NCI-H2171 treated with DMSO at 0.1 percent for 48 hours (cell line): ENCODE measurements at regions not wholly inside any gene's neighbourhood (a gene's known extent, or its start where the extent isn't known, plus 50 kb on each side); places are given as distances from the start of the nearest gene placed in this dataset.
A peak's percentile ranks its signal among the peaks of the same experiment; 100 is the strongest.
"Not testable (repeated sequence)": the region's sequence is repeated elsewhere in the genome, so short reads cannot be mapped to it uniquely, and the experiment has no call there.

Experiments used
- DNase-seq: peaks from one replicate; lab custom pipeline; 2025; lab: John Stamatoyannopoulos, UW

GRCh38 chr6:9002833-9003232 is 567.5 kb upstream of the SLC35B3 start:
- DNase-seq = no peak

GRCh38 chr6:8995156-8995555 is 559.8 kb upstream of the SLC35B3 start:
- DNase-seq = no peak

DNA sequence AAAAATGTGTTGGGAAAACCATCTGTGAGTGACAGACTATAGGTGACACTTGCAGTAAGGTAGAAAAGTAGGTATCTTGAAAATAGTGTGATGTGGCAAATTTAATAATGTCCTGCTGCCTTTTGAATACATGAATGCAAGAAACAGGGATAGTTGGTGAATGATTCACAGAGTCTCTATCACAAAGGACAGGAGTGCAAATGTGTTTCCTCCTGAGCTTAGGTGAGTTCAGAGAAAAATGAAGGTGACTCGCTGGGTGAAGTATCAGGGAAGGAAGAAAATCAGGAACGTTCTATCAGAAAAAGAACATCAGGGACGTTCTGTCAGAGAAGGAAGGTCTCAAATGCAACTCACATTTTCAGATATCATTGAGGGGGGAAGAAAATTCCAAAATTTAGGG is 557.8 kb upstream of the SLC35B3 start:
- no peak for DNase-seq

- DNase-seq = no peak
These were observed 556.5 kb upstream of the SLC35B3 start for GRCh38 chr6:8991844-8992243.

GRCh38 chr6:8990075-8990474 is 554.7 kb upstream of the SLC35B3 start:
- DNase-seq = no peak

GRCh38 chr6:8983202-8983688 is 547.9 kb upstream of the SLC35B3 start:
- DNase-seq = peak; percentile 53

GRCh38 chr6:8982668-8983067 is 547.3 kb upstream of the SLC35B3 start:
- no peak for DNase-seq

DNA sequence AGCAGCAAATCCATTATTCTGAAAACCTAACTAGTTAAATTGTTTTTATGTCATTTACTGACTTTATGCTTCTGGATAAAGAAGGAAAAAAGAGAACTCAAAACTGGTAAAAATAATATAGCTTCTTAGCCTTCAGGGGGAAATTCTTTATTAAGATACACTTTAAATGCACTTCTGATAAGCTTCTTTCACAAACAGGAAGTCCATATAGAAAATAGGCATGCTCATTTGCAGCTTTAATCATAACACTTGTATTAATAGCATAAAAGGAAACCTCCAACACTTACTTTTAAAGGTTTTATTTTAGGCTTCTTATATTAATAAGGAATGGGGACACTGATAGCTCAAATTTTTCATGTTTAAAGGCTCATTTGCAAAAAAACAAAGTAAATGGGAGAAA is 538.0 kb upstream of the SLC35B3 start:
- DNase-seq = no peak

GRCh38 chr6:8969747-8970146 is 534.4 kb upstream of the SLC35B3 start:
- DNase-seq = no peak

GRCh38 chr6:8958894-8959511 is 523.7 kb upstream of the SLC35B3 start:
- DNase-seq = no peak

- DNase-seq = no peak
These were observed 518.0 kb upstream of the SLC35B3 start for GRCh38 chr6:8953310-8953709.

- DNase-seq = no peak
These were observed 513.4 kb upstream of the SLC35B3 start for GRCh38 chr6:8948733-8949132.

DNA sequence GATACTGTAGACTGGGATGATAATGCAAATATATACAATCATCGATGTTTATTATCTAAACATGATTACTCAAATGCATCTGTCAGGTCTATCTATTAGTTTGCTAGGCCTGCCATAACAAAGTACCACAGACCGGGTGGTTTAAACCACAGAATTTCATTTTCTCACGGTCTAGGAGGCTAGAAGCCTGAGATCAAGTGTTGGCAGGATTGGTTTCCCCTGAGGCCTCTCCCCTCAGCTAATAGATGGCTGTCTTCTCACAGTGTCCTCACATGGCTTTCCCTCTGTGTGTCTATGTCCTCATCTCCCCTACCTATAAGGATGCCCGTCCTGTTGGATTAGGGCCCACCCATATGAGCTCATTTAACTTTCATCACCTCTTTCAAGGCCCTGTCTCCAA is 512.6 kb upstream of the SLC35B3 start:
- no peak for DNase-seq

GRCh38 chr6:8944548-8944947 is 509.2 kb upstream of the SLC35B3 start:
- no peak for DNase-seq

GRCh38 chr6:8943073-8943472 is 507.7 kb upstream of the SLC35B3 start:
- no peak for DNase-seq

DNA sequence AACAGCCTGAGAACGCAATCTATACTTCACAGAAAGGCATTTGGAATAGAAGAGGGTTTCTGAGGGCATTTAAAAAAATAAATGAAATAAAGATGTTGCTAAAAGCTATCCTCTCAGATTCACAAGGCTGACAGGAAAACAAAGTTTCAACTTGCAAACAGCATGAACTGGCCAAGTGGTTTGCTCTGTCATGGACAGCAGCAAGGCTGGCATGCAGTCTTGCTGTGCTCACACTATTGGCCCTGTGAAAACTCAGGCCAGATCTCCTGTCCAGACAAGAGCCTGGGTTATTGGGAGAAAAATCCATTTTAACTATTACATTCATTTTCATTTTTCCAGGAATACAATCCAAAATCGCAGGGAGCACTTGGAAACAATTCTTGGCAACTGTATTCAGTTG is 506.2 kb upstream of the SLC35B3 start:
- no peak for DNase-seq

DNA sequence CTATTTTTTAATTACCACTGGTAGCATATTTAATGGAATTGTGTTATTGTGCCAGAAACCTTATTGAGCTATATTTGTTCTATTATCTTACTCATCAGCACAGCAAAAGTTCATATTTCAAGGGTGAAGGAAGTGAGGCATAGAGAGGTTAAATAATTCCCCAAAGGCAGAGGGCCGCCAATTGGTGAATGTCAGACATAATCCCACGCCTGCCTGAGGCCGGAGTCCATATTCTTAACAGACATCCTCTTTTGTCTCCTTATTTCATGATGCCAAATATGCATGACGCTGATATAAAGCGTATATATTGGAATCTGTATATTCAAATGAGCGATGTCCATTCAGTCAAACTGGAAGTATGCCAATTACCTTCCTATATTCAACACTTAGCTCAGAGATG is 505.0 kb upstream of the SLC35B3 start:
- DNase-seq = no peak

DNA sequence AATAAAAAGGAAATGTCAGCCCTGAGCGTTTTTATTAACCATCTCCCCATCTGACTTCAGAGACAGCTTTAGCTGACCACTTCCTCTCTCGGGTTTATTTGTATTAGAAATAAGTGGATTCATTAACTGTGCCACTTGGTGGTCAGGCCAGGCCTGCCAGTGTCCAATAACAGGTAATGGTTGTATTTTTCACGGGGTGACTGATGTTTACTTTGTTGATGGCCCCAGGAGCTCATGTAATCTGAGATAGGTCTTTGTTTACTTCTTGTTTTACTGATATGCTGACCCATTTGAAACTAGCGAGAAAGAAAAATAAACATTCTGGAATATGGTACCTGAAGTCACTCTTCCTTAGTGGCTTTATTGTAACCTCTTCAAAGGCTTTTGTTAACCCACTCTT is 504.3 kb upstream of the SLC35B3 start:
- no peak for DNase-seq

DNA sequence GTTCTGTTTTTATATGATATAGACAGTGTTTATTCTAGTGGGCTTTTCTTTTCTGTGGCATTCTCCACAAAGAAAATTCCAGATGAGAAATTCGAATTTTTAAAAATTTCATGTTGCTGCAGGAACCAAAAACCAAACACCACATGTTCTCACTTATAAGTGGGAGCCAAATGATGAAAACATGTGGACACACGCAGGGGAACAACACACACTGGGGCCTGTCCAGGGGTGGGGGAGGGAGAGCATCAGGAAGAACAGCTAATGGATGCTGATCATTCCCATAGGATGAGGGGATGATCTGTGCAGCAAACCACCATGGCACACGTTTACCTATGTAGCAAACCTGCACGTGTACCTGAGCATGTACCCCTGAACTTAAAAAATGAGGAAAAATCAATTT is 499.0 kb upstream of the SLC35B3 start:
- no peak for DNase-seq

- no peak for DNase-seq
These were observed 494.7 kb upstream of the SLC35B3 start for GRCh38 chr6:8930009-8930408.

GRCh38 chr6:8920244-8920643 is 484.9 kb upstream of the SLC35B3 start:
- not testable (repeated sequence) for DNase-seq

DNA sequence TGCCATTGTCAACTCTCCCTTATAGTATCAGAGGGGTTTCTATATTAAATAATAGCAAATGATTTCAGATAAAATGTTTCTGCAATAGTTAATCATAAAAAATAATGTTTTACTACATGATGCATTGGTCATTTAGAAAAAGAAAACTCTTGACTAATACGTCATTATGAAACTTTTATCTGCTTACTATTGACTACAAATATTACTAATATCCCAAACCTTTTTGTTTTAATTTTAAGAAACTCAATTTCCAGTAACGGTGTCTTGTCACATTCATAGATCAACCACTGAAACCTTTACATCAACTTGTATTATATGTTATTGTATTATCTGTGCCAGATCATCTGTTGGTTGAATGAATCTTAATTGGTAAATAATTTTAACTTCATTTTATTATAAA is 482.9 kb upstream of the SLC35B3 start:
- no peak for DNase-seq

- no peak for DNase-seq
These were observed 479.4 kb upstream of the SLC35B3 start for GRCh38 chr6:8914700-8915099.

DNA sequence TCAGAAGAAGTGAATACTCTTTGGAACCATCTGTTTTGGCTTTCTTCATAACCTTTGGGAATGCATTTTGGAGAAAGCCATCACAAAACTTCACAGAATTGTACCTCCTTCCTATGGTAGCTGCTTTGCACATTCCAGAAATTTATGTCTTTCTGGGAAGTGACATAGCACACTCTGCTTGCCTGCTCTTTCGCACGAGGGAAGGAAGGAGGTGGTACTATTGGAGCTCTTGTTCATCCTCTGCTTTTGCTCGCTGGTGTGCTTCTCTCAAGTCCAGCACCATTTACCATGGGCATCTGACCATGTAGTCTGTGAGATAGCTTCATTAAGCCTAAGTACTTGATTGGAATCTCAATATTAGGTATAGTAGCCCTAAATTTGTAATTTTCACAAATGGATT is 473.3 kb upstream of the SLC35B3 start:
- DNase-seq = no peak

GRCh38 chr6:8906699-8907098 is 471.4 kb upstream of the SLC35B3 start:
- no peak for DNase-seq
